ENCODE measurements at regions not wholly inside any gene's neighbourhood (a gene's known extent, or its start where the extent isn't known, plus 50 kb on each side); places are given as distances from the start of the nearest gene placed in this dataset.

DNA sequence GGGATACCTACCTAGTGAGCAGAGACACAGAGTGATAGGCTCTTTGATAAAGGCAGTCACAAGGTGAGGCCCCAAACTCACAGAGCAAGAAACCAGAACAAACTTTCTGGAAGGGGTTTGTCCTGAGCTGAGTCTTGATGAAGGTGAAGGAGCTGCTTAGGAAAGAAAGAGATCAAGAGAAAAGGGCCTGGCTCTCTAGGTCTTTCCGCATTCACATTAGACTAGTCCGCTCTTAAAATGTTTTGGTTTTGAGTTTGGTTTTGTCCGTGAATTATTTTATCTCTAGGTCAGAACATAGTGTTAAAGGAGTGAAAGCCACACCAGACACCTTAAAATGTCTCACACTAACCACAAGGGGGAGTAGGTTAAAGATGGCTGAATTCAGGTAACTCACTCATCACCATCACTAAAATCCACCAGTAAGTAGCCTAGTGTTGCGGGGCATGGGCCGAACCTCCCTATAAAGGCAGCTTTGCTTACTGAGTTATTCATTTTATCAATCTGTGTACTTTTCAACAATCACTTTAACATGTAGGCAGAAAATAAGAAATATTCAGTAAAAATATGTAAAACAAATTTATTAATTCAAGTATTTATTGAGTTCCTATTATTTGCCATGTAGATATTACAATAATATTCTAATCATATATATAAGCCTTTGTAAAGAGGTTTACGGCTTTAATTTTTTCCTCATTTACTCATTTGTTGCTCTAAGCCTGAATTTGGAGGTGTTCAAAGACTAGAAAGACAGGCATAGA lies 121.5 kb upstream of the TSC22D2 start:
- no peak for TF ChIP-seq POLR2A (IDR thresholded peaks at IDR 0.05)
- TF ChIP-seq, protein P1, sequence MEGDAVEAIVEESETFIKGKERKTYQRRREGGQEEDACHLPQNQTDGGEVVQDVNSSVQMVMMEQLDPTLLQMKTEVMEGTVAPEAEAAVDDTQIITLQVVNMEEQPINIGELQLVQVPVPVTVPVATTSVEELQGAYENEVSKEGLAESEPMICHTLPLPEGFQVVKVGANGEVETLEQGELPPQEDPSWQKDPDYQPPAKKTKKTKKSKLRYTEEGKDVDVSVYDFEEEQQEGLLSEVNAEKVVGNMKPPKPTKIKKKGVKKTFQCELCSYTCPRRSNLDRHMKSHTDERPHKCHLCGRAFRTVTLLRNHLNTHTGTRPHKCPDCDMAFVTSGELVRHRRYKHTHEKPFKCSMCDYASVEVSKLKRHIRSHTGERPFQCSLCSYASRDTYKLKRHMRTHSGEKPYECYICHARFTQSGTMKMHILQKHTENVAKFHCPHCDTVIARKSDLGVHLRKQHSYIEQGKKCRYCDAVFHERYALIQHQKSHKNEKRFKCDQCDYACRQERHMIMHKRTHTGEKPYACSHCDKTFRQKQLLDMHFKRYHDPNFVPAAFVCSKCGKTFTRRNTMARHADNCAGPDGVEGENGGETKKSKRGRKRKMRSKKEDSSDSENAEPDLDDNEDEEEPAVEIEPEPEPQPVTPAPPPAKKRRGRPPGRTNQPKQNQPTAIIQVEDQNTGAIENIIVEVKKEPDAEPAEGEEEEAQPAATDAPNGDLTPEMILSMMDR (IDR thresholded peaks at IDR 0.05): peak; percentile 19 to 63 (median 58)
- TF ChIP-seq EP300 (IDR thresholded peaks at IDR 0.05): no peak
- Histone ChIP-seq H3K27ac (no peak overlapping the region), H3K4me3 (no peak overlapping the region), H3K27me3 (no peaks in the 10 kb centered on the region), H3K36me3 (no peaks in the 10 kb centered on the region), H3K4me1 (no peaks in the 10 kb centered on the region), H3K9me3 (no peaks in the 10 kb centered on the region)
- 60 to 88% methylated on average over 6 of the region's 6 CpGs for WGBS, 2 donors (ENCODE audit: low coverage in 1 of 2)
- ATAC-seq: peak; percentile 50

DNA sequence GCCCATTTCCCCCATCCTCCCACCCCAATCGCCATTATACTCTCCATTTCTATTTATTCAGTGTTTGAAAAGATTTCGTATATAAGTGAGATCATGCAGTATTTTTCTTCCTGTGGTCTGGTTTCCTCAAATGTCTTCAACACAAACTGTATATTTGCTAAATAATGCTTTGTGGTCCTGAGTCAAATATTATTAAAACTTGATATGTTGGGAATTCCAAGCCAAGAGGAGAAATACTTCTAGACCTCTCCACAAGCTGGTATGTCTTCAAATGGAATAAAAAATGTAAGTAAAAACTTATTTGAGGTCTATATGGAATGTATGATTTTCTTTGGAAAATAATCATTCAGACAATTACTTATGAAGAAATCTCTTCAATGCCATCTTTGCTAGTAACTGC lies 122.5 kb upstream of the TSC22D2 start:
- Histone ChIP-seq H3K27me3 (no peaks in the 10 kb centered on the region), H3K4me3 (no peak overlapping the region), H3K9me3 (no peaks in the 10 kb centered on the region), H3K36me3 (no peaks in the 10 kb centered on the region), H3K4me1 (no peaks in the 10 kb centered on the region), H3K27ac (no peak overlapping the region)
- ATAC-seq: no peak
- WGBS, 2 donors (ENCODE audit: low coverage in 1 of 2): 95 to 96% methylated on average over 2 of the region's 2 CpGs
- no peak for TF ChIP-seq POLR2AphosphoS5 (IDR thresholded peaks at IDR 0.05)
- TF ChIP-seq POLR2A (IDR thresholded peaks at IDR 0.05): no peak
- TF ChIP-seq, protein P1 (IDR thresholded peaks at IDR 0.05): no peak
- TF ChIP-seq EP300 (IDR thresholded peaks at IDR 0.05): no peak

DNA sequence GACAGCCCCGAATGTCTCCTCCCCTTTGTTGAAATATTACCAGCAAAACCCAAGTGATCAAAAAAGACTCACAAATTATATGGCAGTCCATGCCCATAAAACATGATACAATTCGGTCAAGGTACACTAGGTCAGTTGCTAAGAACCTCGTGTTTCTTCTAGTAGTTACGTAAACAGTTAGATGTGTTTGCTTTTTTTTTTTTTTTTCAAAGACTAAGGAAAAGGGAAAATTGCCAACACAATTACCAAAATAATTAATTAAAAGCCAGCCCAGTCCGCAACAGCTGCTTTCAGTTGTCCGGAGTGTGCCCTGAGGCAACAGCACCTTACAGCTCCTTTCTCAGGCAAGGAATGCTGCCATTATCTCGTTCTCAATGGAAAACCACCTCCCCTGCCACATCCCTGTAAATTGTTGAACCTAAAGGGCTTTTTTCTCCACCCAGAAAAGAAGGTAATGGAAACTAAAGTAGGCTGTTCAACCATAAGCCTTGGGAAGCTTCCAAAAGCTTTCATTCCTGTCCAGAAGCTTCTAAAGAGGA lies 129.2 kb upstream of the TSC22D2 start:
- no peaks in the 10 kb centered on the region for H3K9me3 ChIP-seq
- peaks cover 0 to 8% (median 0%) of the 10 kb centered on the region in 3 donors for H3K4me1 ChIP-seq
- 38 to 47% methylated on average over 6 to 7 of the region's 7 CpGs for WGBS, 2 donors (ENCODE audit: low coverage in 1 of 2)
- H3K27me3 ChIP-seq: no peaks in the 10 kb centered on the region
- no peak for ATAC-seq
- no peak overlapping the region for H3K4me3 ChIP-seq
- no peak overlapping the region for H3K27ac ChIP-seq
- TF ChIP-seq POLR2AphosphoS5 (IDR thresholded peaks at IDR 0.05) (no peak), POLR2A (IDR thresholded peaks at IDR 0.05) (no peak), EP300 (IDR thresholded peaks at IDR 0.05) (no peak)
- TF ChIP-seq, protein P1 (IDR thresholded peaks at IDR 0.05): no peak
- no peaks in the 10 kb centered on the region for H3K36me3 ChIP-seq

DNA sequence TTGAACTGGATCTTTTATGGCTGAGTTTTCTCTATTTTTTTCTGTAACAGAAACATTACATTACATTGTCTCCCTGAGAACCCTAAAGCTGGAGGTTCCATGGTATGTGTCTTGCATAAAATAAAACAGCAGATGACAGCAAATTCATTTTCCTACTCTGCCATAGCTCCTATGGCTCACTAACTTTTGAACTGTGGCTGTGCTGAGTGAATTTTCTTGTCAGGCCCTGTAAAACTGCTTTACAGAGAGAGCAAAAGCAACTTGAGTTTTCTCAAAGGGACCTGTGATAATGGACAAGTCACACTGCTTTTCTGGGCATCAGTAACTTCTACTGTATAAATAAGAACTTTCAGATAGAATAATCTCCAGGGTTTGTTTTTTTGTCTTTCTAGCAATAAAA lies 129.9 kb upstream of the TSC22D2 start:
- ATAC-seq: no peak
- Histone ChIP-seq H3K4me3 (no peak overlapping the region), H3K9me3 (no peaks in the 10 kb centered on the region), H3K36me3 (no peaks in the 10 kb centered on the region), H3K4me1 (peaks cover 0 to 8% (median 0%) of the 10 kb centered on the region in 3 donors), H3K27me3 (no peaks in the 10 kb centered on the region), H3K27ac (no peak overlapping the region)
- TF ChIP-seq, protein P1 (IDR thresholded peaks at IDR 0.05): no peak
- TF ChIP-seq POLR2AphosphoS5 (IDR thresholded peaks at IDR 0.05): no peak
- TF ChIP-seq POLR2A (IDR thresholded peaks at IDR 0.05): no peak
- TF ChIP-seq EP300 (IDR thresholded peaks at IDR 0.05): no peak

DNA sequence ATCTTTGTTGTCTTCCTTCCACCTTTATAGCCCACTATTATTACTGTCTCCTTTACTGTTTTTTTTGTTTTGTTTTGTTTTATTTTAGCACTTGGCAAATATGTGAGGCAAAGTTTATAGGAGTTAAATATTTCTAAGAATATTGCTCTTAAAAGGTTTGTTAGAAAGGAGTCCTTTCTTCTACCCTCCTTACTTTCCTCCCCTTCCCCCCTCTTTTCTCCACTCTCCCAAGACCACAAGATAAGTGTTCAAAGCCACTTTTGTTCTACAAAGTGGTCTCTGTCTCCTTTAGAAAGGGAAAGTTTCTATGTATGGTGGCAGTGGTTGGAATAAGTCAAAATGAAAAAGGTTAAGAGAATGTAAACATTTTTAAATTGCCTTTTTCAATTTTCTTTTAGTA lies 130.7 kb upstream of the TSC22D2 start:
- Histone ChIP-seq H3K9me3 (no peaks in the 10 kb centered on the region), H3K4me3 (no peak overlapping the region), H3K36me3 (no peaks in the 10 kb centered on the region), H3K4me1 (peaks cover 0 to 8% (median 0%) of the 10 kb centered on the region in 3 donors), H3K27me3 (no peaks in the 10 kb centered on the region), H3K27ac (no peak overlapping the region)
- TF ChIP-seq, protein P1 (IDR thresholded peaks at IDR 0.05): no peak
- TF ChIP-seq POLR2AphosphoS5 (IDR thresholded peaks at IDR 0.05) (no peak), EP300 (IDR thresholded peaks at IDR 0.05) (no peak), POLR2A (IDR thresholded peaks at IDR 0.05) (no peak)
- no peak for ATAC-seq

Data from gastroesophageal sphincter (tissue), 4 donors.